GM23338 (cell line): ENCODE measurements at regions not wholly inside any gene's neighbourhood (a gene's known extent, or its start where the extent isn't known, plus 50 kb on each side); places are given as distances from the start of the nearest gene placed in this dataset.

Experiments used
- ATAC-seq: fragments of 200-7000 bp; cut with Tn5 transposase; 3 replicates; pipeline ENCODE4 v1.9.1; 2020
- DNase-seq: peaks from one replicate; pipeline ENCODE4 v3.0.0-alpha.2; 2015; ENCODE audit warnings: low spot score
- H2AFZ ChIP-seq: fragments of 200-600 bp; sonication (generic); 2 replicates; pipeline ENCODE4 v1.8.0; 2016; ENCODE audit warnings: antibody characterized with exemption, mild to moderate bottlenecking, moderate library complexity
- H3F3A ChIP-seq: fragments of 200-600 bp; sonication (generic); replicated peaks from 2 replicates; pipeline ENCODE4 v1.8.0; 2017; ENCODE audit warnings: antibody characterized with exemption, mixed run types, low read depth
- H3K27ac ChIP-seq: fragments of 200-600 bp; sonication (generic); 2 replicates; pipeline ENCODE4 v1.6.1; 2016; ENCODE audit warnings: low read depth
- H3K27me3 ChIP-seq: fragments of 200-600 bp; sonication (generic); 2 replicates; pipeline ENCODE4 v1.8.0; 2016; ENCODE audit warnings: mild to moderate bottlenecking, mixed run types, moderate library complexity; ENCODE audit not compliant: insufficient read depth
- H3K36me3 ChIP-seq: fragments of 200-600 bp; sonication (generic); 2 replicates; pipeline ENCODE4 v1.8.0; 2016; ENCODE audit warnings: mild to moderate bottlenecking; ENCODE audit not compliant: insufficient read depth
- H3K4me1 ChIP-seq: fragments of 200-600 bp; sonication (generic); 2 replicates; pipeline ENCODE4 v1.8.0; 2016; ENCODE audit warnings: mild to moderate bottlenecking, moderate library complexity; ENCODE audit not compliant: insufficient read depth
- H3K4me2 ChIP-seq: fragments of 200-600 bp; sonication (generic); 2 replicates; pipeline ENCODE4 v1.7.1; 2017; ENCODE audit warnings: mixed run types
- H3K4me3 ChIP-seq: fragments of 200-600 bp; sonication (generic); 2 replicates; pipeline ENCODE4 v1.6.1; 2016; ENCODE audit warnings: mixed run types
- H3K79me2 ChIP-seq: fragments of 200-600 bp; sonication (generic); replicated peaks from 2 replicates; pipeline ENCODE4 v1.8.0; 2017; ENCODE audit warnings: mild to moderate bottlenecking; ENCODE audit not compliant: insufficient read depth
- H3K9me2 ChIP-seq: fragments of 200-600 bp; sonication (generic); 2 replicates; pipeline ENCODE4 v1.8.0; 2017; ENCODE audit not compliant: insufficient read depth
- H4K20me1 ChIP-seq: fragments of 200-600 bp; sonication (generic); replicated peaks from 2 replicates; pipeline ENCODE4 v1.8.0; 2017; ENCODE audit warnings: mild to moderate bottlenecking; ENCODE audit not compliant: insufficient read depth
- H3K27ac Mint-ChIP-seq: 2 replicates; pipeline ENCODE4 v1.8.0; 2020; ENCODE audit warnings: inconsistent platforms, mild to moderate bottlenecking, moderate library complexity, mixed read lengths
- H3K27me3 Mint-ChIP-seq: 3 replicates; pipeline ENCODE4 v1.8.0; 2022; ENCODE audit warnings: low read depth, mild to moderate bottlenecking, moderate library complexity, mixed read lengths, inconsistent platforms; ENCODE audit not compliant: insufficient read depth, poor library complexity
- H3K36me3 Mint-ChIP-seq: 3 replicates; pipeline ENCODE4 v1.8.0; 2021; ENCODE audit warnings: low read depth, mild to moderate bottlenecking, inconsistent platforms, moderate library complexity, mixed read lengths
- H3K4me1 Mint-ChIP-seq: 3 replicates; pipeline ENCODE4 v1.8.0; 2020; ENCODE audit warnings: mild to moderate bottlenecking, inconsistent platforms, mixed read lengths
- H3K4me3 Mint-ChIP-seq: 3 replicates; pipeline ENCODE4 v1.8.0; 2021; ENCODE audit warnings: moderate library complexity, mild to moderate bottlenecking, inconsistent platforms, mixed read lengths
- H3K9me3 Mint-ChIP-seq: 3 replicates; pipeline ENCODE4 v1.8.0; 2020; ENCODE audit warnings: moderate library complexity, mild to moderate bottlenecking, inconsistent platforms, mixed read lengths
- CREB1 ChIP-seq: fragments of 250-450 bp; sonication (Bioruptor Pico); IDR thresholded peaks from 2 replicates; pipeline ENCODE4 v1.5.0; 2020; ENCODE audit warnings: low read depth, mild to moderate bottlenecking, moderate library complexity
- CTCF ChIP-seq, 2 experiments: fragments of 200-600 bp in 1 of 2; sonication (generic) in 1 of 2; conservative IDR thresholded peaks; 2 replicates each; pipeline versions ENCODE4 v1.5.1 to v1.6.1; 2016 to 2017; ENCODE audit warnings: antibody characterized with exemption in 2 of 2, low read depth in 2 of 2, mild to moderate bottlenecking in 2 of 2, moderate library complexity in 1 of 2
- EZH2 ChIP-seq: fragments of 200-600 bp; sonication (generic); IDR thresholded peaks from one replicate; pipeline ENCODE4 v1.8.0; 2017; ENCODE audit warnings: antibody characterized with exemption, mild to moderate bottlenecking, low read depth; ENCODE audit not compliant: unreplicated experiment
- EZH2phosphoT487 ChIP-seq: fragments of 200-600 bp; sonication (generic); IDR thresholded peaks from one replicate; pipeline ENCODE4 v1.8.1; 2018; ENCODE audit warnings: antibody characterized with exemption; ENCODE audit not compliant: unreplicated experiment
- JUNB ChIP-seq: IDR thresholded peaks from one replicate; pipeline ENCODE4 v1.6.1; 2016; ENCODE audit warnings: antibody characterized with exemption; ENCODE audit not compliant: unreplicated experiment
- NANOG ChIP-seq: IDR thresholded peaks from 2 replicates; pipeline ENCODE4 v1.6.1; 2016; ENCODE audit warnings: antibody characterized with exemption, borderline replicate concordance
- POLR2AphosphoS5 ChIP-seq: IDR thresholded peaks from 2 replicates; pipeline ENCODE4 v1.6.1; 2016; ENCODE audit warnings: antibody characterized with exemption, low read depth
- REST ChIP-seq: IDR thresholded peaks from one replicate; pipeline ENCODE4 v1.6.1; 2018; ENCODE audit warnings: antibody characterized with exemption; ENCODE audit not compliant: unreplicated experiment
- STAT1 ChIP-seq: IDR thresholded peaks from one replicate; pipeline ENCODE4 v1.6.1; 2016; ENCODE audit warnings: antibody characterized with exemption; ENCODE audit not compliant: unreplicated experiment
- ZNF114 ChIP-seq: fragments of 250-450 bp; sonication (Bioruptor Pico); IDR thresholded peaks from 2 replicates; pipeline ENCODE4 v1.5.0; 2020; ENCODE audit warnings: mild to moderate bottlenecking, moderate library complexity
- TF ChIP-seq, protein P1 (sequence below): IDR thresholded peaks from 2 replicates; pipeline ENCODE4 v1.6.1; 2016; ENCODE audit warnings: antibody characterized with exemption

DNA sequence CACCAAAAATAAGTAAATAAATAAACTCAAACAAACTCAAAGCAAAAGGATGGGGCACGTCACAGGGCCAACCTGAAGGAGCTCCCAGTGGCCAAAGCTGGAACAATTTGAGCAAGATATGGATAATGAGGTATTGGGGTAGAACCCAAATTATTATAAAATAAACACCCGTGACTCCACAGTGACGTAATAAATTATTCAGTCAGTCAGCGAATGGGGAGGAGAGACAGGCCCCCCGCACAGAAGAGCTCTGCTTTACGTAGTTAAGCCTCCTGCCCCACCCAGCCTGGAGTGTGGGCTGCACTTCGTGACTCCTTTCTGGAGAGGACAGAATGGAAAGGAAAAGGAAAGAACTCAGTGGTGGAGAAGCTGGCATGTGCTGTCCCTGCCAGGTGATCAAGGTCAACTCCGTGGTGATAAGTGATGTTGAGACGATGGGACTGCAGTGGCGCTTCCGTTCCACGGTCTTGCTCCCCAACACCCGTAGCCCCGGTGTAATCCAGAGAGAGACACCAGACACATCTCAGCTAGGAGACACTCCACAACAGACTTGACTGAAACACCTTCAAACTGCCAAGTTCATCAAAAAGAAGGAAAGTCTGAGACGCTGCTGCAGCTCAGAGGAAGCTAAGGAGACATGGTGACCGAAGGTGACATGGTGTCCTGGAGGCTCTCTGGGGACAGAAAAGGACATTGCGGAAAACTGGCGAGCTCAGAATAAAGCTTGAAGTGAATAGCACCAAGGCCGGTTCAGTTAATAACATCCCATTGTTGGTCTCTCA is 83.3 kb upstream of the COL5A1 start:
- ATAC-seq (no peak), DNase-seq (no peak)
- Histone ChIP-seq H3K36me3 (no peaks in the 10 kb centered on the region), H2AFZ (no peak overlapping the region), H3K4me2 (no peak overlapping the region), H3K27me3 (no peaks in the 10 kb centered on the region), H3K9me2 (0 out of 2 replicates have a peak, but pooled peaks cover 8% of the 10 kb centered on the region), H3K79me2 (no peaks in the 10 kb centered on the region), H3K4me1 (no peaks in the 10 kb centered on the region), H3F3A (no peaks in the 10 kb centered on the region), H3K27ac (no peak overlapping the region), H3K4me3 (no peak overlapping the region), H4K20me1 (no peaks in the 10 kb centered on the region)
- Mint-ChIP-seq H3K27ac (no peak overlapping the region), H3K4me1 (no peaks in the 10 kb centered on the region; the same call in 2 of the 3 replicates), H3K4me3 (no peak overlapping the region), H3K9me3 (peaks cover 7% of the 10 kb centered on the region), H3K27me3 (peaks cover 7% of the 10 kb centered on the region), H3K36me3 (no peaks in the 10 kb centered on the region; the same call in 2 of the 3 replicates)
- TF ChIP-seq STAT1 (no peak), JUNB (no peak), CTCF (conservative IDR thresholded peaks at IDR 0.05; ENCODE audit: low read depth in 2 of 2) (no peak), NANOG (no peak), EZH2phosphoT487 (no peak), EZH2 (no peak), REST (no peak), ZNF114 (CRISPR knock-in tag) (no peak), POLR2AphosphoS5 (no peak)

DNA sequence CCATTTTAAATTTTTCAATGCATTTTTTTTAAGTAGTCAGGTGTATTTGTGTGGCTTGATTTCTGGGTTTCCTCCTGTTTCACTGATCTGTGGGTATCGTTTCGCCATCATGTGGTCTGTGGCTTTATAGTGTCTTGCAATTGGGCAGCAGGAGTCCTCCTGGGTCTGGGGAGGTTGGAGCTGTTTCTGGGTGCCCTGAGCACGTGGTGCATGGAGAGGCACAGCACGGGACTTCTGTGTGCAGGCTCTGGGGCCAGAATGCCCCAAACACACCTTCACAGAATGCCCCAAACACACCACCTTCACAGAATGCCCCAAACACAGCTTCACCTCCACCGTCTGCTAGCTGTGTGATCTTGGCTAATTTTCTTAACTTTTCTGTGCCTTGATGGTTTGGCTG is 82.6 kb upstream of the COL5A1 start:
- Histone ChIP-seq H3K79me2 (no peaks in the 10 kb centered on the region), H3K27ac (no peak overlapping the region), H3K27me3 (no peaks in the 10 kb centered on the region), H3F3A (no peaks in the 10 kb centered on the region), H4K20me1 (no peaks in the 10 kb centered on the region), H3K4me1 (no peaks in the 10 kb centered on the region), H2AFZ (no peak overlapping the region), H3K4me3 (no peak overlapping the region), H3K9me2 (0 out of 2 replicates have a peak, but pooled peaks cover 8% of the 10 kb centered on the region), H3K36me3 (no peaks in the 10 kb centered on the region), H3K4me2 (no peak overlapping the region)
- Mint-ChIP-seq H3K4me3 (no peak overlapping the region), H3K27ac (no peak overlapping the region), H3K9me3 (peaks cover 13% of the 10 kb centered on the region), H3K27me3 (peaks cover 6% of the 10 kb centered on the region), H3K36me3 (no peaks in the 10 kb centered on the region; the same call in 2 of the 3 replicates), H3K4me1 (no peaks in the 10 kb centered on the region; the same call in 2 of the 3 replicates)
- DNase-seq (no peak), ATAC-seq (no peak)
- TF ChIP-seq STAT1 (no peak), NANOG (no peak), POLR2AphosphoS5 (no peak), CTCF (conservative IDR thresholded peaks at IDR 0.05; ENCODE audit: low read depth in 2 of 2) (no peak), CREB1 (CRISPR knock-in tag) (no peak), EZH2phosphoT487 (no peak), EZH2 (no peak)
- TF ChIP-seq, protein P1, sequence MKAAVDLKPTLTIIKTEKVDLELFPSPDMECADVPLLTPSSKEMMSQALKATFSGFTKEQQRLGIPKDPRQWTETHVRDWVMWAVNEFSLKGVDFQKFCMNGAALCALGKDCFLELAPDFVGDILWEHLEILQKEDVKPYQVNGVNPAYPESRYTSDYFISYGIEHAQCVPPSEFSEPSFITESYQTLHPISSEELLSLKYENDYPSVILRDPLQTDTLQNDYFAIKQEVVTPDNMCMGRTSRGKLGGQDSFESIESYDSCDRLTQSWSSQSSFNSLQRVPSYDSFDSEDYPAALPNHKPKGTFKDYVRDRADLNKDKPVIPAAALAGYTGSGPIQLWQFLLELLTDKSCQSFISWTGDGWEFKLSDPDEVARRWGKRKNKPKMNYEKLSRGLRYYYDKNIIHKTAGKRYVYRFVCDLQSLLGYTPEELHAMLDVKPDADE, result no peak
